ENCODE measurements at regions not wholly inside any gene's neighbourhood (a gene's known extent, or its start where the extent isn't known, plus 50 kb on each side); places are given as distances from the start of the nearest gene placed in this dataset.

DNA sequence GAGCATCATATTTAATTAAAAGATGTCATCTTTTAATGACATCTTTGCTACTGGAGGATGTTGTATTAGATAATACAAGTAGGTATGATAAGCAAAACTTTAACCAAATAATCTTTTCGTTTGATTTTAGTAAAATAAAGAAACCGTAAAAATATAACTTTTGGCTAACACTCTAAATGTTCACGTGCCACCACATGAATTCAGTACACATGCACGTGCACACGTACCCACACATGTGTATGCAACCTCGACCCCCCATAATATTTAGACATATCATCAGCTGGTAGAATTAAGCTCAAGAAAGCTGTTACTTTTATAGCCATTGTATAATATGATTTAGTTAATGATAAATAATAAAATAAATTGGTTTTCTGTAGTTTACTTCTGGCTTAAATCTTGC is 566.6 kb upstream of the FBXO33 start:
- no peak for DNase-seq (ENCODE audit: extremely low spot score)
- TF ChIP-seq, protein P1, sequence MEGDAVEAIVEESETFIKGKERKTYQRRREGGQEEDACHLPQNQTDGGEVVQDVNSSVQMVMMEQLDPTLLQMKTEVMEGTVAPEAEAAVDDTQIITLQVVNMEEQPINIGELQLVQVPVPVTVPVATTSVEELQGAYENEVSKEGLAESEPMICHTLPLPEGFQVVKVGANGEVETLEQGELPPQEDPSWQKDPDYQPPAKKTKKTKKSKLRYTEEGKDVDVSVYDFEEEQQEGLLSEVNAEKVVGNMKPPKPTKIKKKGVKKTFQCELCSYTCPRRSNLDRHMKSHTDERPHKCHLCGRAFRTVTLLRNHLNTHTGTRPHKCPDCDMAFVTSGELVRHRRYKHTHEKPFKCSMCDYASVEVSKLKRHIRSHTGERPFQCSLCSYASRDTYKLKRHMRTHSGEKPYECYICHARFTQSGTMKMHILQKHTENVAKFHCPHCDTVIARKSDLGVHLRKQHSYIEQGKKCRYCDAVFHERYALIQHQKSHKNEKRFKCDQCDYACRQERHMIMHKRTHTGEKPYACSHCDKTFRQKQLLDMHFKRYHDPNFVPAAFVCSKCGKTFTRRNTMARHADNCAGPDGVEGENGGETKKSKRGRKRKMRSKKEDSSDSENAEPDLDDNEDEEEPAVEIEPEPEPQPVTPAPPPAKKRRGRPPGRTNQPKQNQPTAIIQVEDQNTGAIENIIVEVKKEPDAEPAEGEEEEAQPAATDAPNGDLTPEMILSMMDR (IDR thresholded peaks at IDR 0.05; ENCODE audit: control extremely low read depth, extremely low read depth, low read depth, missing control alignments), result no peak
- CTCF ChIA-PET, result no interaction called here
- POLR2A ChIA-PET, result no interaction called here

DNA sequence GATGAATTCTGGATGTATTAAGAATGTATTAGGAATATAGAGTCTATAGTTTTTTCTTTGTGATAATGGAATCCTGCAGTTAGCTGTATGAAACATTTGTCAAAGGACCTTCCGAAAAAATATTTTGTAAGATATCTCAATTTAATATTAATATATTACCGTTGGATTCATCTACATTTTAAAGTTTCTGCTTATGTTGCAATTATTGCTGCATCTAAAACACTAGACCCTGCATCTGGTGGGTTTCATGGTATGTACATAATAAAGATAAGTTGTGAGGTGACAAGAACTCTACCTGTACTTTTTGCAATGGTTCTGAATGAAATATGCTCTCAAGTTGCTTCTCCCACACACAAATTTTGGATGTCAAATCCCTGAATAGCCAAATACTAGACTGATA is 565.9 kb upstream of the FBXO33 start:
- CTCF ChIA-PET, result no interaction called here
- TF ChIP-seq, protein P1 (IDR thresholded peaks at IDR 0.05; ENCODE audit: control extremely low read depth, extremely low read depth, low read depth, missing control alignments), result no peak
- POLR2A ChIA-PET, result no interaction called here
- DNase-seq (ENCODE audit: extremely low spot score), result no peak

DNA sequence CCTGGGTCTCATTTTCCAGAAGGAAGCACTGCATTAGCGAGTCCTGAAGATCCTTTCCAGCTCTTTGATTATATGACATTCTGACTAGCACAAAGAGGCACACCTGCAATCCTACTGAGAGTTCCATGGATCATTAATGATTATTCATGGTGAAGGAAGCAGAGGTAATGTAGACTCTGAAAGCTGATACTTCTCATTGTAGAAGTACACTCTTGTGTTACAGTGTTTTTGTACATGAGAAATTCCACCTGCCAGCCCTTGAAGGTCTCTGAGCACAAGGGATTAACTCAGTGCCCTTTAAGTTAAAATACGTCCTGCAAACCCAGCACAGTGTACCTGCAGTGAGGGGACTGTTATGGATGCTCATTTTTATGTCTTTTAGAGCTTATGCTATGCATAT is 558.8 kb upstream of the FBXO33 start:
- ChIA-PET POLR2A (no interaction called here), CTCF (no interaction called here)
- DNase-seq (ENCODE audit: extremely low spot score), result no peak
- TF ChIP-seq, protein P1 (IDR thresholded peaks at IDR 0.05; ENCODE audit: control extremely low read depth, extremely low read depth, low read depth, missing control alignments), result no peak

DNA sequence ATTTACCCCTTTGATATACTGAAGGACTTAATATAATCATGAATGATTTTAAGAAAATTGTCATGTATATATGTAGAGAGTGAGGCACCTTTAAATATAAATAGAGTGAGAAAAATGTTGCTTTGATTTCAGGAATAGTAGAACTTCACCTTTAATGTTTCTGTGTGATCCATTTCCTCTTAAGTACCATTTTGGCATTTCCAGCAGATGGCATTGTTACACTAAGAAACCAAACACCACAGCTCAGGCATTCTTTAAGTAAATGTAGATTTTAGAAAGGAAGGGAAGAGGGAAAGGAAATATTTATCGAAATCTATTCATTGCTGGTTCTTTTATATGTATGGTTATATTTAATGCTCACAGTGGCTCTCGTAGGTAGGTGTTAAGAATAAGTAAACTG is 556.7 kb upstream of the FBXO33 start:
- no peak for DNase-seq (ENCODE audit: extremely low spot score)
- TF ChIP-seq, protein P1 (IDR thresholded peaks at IDR 0.05; ENCODE audit: control extremely low read depth, extremely low read depth, low read depth, missing control alignments), result peak; percentile 25
- CTCF ChIA-PET, result no interaction called here
- POLR2A ChIA-PET, result no interaction called here

DNA sequence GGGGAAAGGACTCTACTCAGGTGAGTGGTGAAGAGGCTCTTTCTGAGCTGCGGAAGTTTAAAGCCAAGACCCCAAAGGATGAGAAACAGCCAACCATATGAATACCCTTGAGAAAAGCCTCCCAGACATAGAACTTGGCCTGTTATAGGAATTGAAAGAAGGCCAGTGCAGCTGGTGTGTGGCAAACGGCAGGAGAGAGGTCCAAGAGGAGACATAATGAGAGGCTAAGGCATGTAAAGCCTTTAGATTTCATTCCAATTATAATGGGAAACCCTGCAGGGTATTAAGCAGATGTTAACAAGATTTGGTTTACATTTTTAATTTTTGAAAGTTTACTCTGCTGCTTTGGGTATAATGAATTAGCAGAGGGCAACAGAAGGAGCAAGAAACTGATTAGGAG is 552.1 kb upstream of the FBXO33 start:
- ChIA-PET POLR2A (no interaction called here), CTCF (no interaction called here)
- TF ChIP-seq, protein P1 (IDR thresholded peaks at IDR 0.05; ENCODE audit: control extremely low read depth, extremely low read depth, low read depth, missing control alignments), result no peak
- DNase-seq (ENCODE audit: extremely low spot score), result no peak

DNA sequence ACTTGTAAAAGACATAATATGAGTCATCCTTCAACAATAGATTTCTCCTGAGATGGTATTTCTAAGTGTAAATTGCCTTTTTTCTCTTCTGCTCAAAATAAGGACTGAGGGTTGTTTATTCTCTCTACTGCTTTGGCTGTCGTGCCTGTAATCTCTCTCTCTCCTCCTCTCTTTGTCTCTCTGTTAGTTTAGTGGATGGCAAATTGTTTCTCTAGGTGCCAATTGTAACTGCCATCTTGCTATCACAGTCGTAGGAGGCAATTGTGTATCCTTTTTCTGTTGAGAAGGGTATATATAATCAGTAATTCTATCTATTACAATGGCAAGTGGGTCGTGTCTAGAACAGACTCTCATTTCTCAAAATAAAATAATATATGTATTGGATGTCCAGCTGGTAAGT is 545.0 kb upstream of the FBXO33 start:
- TF ChIP-seq, protein P1 (IDR thresholded peaks at IDR 0.05; ENCODE audit: control extremely low read depth, extremely low read depth, low read depth, missing control alignments), result no peak
- no peak for DNase-seq (ENCODE audit: extremely low spot score)
- ChIA-PET CTCF (no interaction called here), POLR2A (no interaction called here)

DNA sequence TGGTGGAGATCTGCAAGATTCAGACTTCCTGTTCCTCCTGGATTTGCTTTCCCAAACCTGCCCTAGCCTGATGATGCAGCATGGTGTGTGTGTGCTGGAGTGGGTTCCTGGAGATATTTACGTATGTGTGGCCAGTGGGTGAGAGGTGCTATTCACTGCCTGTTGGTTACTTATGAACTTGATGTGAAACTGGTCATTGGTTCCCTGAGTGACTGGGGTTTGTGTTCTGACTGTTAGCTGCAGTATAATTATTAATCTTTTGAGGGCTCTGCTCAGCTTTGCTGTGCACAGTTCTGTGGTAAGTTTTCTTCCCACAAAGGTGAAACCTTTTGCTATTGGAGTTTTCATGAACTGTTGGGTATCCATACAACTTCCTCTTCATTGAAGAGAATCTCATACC is 541.8 kb upstream of the FBXO33 start:
- TF ChIP-seq, protein P1 (IDR thresholded peaks at IDR 0.05; ENCODE audit: control extremely low read depth, extremely low read depth, low read depth, missing control alignments), result no peak
- CTCF ChIA-PET, result no interaction called here
- peak; percentile 9 for DNase-seq (ENCODE audit: extremely low spot score)
- POLR2A ChIA-PET, result no interaction called here
